Fibroblast of mammary gland (primary cell): ENCODE measurements at regions not wholly inside any gene's neighbourhood (a gene's known extent, or its start where the extent isn't known, plus 50 kb on each side); places are given as distances from the start of the nearest gene placed in this dataset.

Experiments
- DNase-seq: peaks from one replicate; pipeline ENCODE4 v3.0.0-alpha.2; 2010; ENCODE audit warnings: low read depth
- H3K4me3 ChIP-seq: 2 replicates; pipeline ENCODE4 v1.5.1; 2011; ENCODE audit warnings: low read depth, mild to moderate bottlenecking, low read length, moderate library complexity; ENCODE audit not compliant: control insufficient read depth
- CTCF ChIP-seq: conservative IDR thresholded peaks from 2 replicates; pipeline ENCODE4 v1.5.1; 2011; ENCODE audit warnings: low read depth, low read length, inconsistent platforms; ENCODE audit not compliant: control insufficient read depth, insufficient read depth

- no peak for TF ChIP-seq CTCF
- DNase-seq, result no peak
These were observed 329.5 kb downstream of the PRL start for GRCh38 chr6:21967056-21967974.

GRCh38 chr6:21968411-21968810 is 328.4 kb downstream of the PRL start:
- no peak overlapping the region for H3K4me3 ChIP-seq
- DNase-seq, result no peak

More at GRCh38 chr6:21967056-21967974, 329.5 kb downstream of the PRL start:
- no peak overlapping the region for H3K4me3 ChIP-seq

GRCh38 chr6:21969192-21969591 is 327.6 kb downstream of the PRL start:
- no peak overlapping the region for H3K4me3 ChIP-seq
- no peak for TF ChIP-seq CTCF
- DNase-seq, result no peak

More at GRCh38 chr6:21968411-21968810, 328.4 kb downstream of the PRL start:
- no peak for TF ChIP-seq CTCF

DNA sequence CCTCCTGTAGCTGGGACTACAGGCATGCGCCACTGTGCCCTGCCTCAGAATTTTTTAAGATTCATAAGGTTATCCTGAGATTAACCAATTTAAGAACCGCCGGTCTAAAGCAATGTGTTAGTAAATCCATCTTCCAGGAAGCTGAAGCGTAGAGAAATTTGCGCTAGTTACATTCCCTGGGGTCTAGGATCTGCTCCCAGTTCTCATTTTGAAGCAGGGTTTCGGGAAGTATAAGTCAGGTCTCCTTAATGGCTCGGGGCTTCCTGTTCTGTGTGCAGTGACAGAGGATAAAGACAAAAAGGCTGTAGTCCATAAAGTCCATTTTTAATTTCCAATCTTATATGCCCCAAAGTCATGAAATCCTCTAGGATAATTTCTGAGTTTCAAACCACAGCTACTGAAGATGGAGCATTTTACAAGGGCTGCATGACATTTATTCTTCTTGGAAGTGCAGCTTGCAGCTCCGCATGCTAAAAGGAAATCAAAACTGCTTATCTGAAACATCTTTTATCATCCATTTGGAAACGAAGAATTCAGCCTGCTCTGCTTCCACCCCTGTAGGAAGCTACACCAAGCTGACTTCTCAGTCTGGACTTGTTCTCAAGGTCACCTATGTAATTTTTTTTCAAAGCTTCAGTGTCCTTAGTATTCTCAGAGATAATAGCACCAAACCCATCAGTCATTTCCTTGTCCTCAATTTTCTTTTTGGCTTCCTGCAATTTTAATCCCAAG is 326.1 kb downstream of the PRL start:
- no peak for TF ChIP-seq CTCF
- no peak for DNase-seq
- no peak overlapping the region for H3K4me3 ChIP-seq

DNA sequence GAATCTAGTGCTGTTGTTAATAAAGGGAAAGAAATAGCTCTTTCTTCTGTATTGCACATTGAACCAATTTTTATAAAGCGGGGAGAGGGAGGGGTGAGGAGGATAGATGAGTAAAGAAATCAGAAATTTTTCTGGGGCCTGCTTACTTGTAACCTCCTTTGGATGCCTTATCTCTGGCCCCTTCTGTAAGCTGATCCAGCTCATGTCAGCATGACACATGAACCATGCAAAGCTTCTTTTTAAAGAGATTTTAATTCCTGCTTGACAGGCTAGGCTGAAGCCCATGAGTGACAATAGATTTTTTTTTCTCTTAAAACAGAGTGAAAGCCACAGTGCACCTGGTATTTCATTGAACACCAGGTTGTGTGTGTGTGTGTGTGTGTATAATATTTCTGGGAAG is 325.3 kb downstream of the PRL start:
- no peak for TF ChIP-seq CTCF
- no peak for DNase-seq
- no peak overlapping the region for H3K4me3 ChIP-seq

DNA sequence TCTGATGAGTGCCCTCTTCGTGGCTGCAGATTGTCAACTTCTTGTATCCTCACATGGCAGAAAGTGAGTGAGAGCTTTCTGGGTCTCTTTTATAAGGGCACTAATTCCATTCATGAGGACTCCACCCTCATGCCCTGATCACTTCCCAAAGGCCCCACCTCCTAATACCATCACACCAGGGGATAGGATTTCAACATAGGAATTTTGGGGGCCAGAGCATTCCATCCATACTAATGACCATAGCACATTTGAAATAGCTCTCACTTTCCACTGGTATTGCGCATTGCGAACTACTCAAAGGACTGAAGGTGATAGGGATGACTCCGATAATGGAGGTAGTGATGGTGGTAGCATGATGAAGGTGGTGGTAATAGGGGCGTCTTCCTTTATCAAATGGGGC is 324.3 kb downstream of the PRL start:
- no peak for DNase-seq
- no peak for TF ChIP-seq CTCF
- no peak overlapping the region for H3K4me3 ChIP-seq
